HepG2 (cell line): ENCODE measurements at regions not wholly inside any gene's neighbourhood (a gene's known extent, or its start where the extent isn't known, plus 50 kb on each side); places are given as distances from the start of the nearest gene placed in this dataset.

ENCODE experiments used
- ATAC-seq: fragments of 200-7000 bp; cut with Tn5 transposase; 3 replicates; pipeline ENCODE4 v1.9.1; 2020; ENCODE audit warnings: mild to moderate bottlenecking, moderate library complexity
- BruUV-seq: library from RNA; stranded (reverse); fragments of 400-500 nt; replicated peaks from 2 replicates; lab custom pipeline; 2021; lab: Mats Ljungman, UMichigan
- CTCF ChIA-PET: fragments of 300-600 bp; formaldehyde crosslinking; extraction: SDS; loops from one replicate; lab custom pipeline; 2021; ENCODE audit warnings: low total read pairs, inconsistent platforms, low intra/inter-chr PET ratio; lab: Yijun Ruan, JAX
- POLR2A ChIA-PET: fragments of 350-600 bp; sonication (Branson Sonifier 250); formaldehyde crosslinking; loops from one replicate; lab custom pipeline; 2020; ENCODE audit warnings: antibody characterized with exemption, inconsistent platforms; lab: Yijun Ruan, JAX
- DNase-seq: peaks from one replicate; pipeline ENCODE4 v3.0.0-alpha.2; 2015; ENCODE audit warnings: low spot score
- FAIRE-seq: peaks from 3 replicates; lab custom pipeline; 2011; peaks lifted over from hg19 to GRCh38; lab: Jason Lieb, UNC
- H2AFZ ChIP-seq: one replicate; pipeline ENCODE4 v1.6.1; 2011; ENCODE audit warnings: low read length, inconsistent platforms
- H3K27ac ChIP-seq: fragments of 300-600 bp; 3 replicates; pipeline ENCODE4 v1.8.0; 2011; ENCODE audit warnings: mixed run types, mild to moderate bottlenecking, mixed read lengths, low read length, inconsistent platforms; ENCODE audit not compliant: insufficient read depth; ENCODE audit errors: extremely low read length
- H3K27me3 ChIP-seq, 2 experiments: fragments of 200-600 bp in 1 of 2; 2 replicates in 1 of 2; 3 replicates in 1 of 2; pipeline versions ENCODE4 v1.6.0 to v1.8.0; 2011; ENCODE audit warnings: low read length in 2 of 2, mild to moderate bottlenecking in 2 of 2, moderate library complexity in 2 of 2, inconsistent platforms in 1 of 2; ENCODE audit not compliant: insufficient read depth in 2 of 2, control insufficient read depth in 1 of 2
- H3K36me3 ChIP-seq, 2 experiments: fragments of 200-600 bp in 1 of 2; replicated peaks in 1 of 2; 2 replicates in 1 of 2; 3 replicates in 1 of 2; pipeline versions ENCODE4 v1.5.1 to v1.8.0; 2011; ENCODE audit warnings: low read length in 2 of 2, inconsistent platforms in 1 of 2; ENCODE audit not compliant: insufficient read depth in 2 of 2, control insufficient read depth in 1 of 2
- H3K4me1 ChIP-seq: 2 replicates; pipeline ENCODE4 v1.5.1; 2012; ENCODE audit warnings: low read length, inconsistent platforms; ENCODE audit not compliant: insufficient read depth
- H3K4me2 ChIP-seq: 2 replicates; pipeline ENCODE4 v1.6.0; 2011; ENCODE audit warnings: low read depth, low read length, inconsistent platforms
- H3K4me3 ChIP-seq, 3 experiments: fragments of 200-600 bp in 1 of 3; sonication (generic), shearing (Covaris generic) in 1 of 3; replicated peaks in 1 of 3; 2 replicates each; pipeline ENCODE4 v1.5.1; 2011 to 2016; ENCODE audit warnings: low read length in 3 of 3, inconsistent platforms in 2 of 3, low read depth in 2 of 3, mild to moderate bottlenecking in 2 of 3, control low read depth in 1 of 3, mixed read lengths in 1 of 3; ENCODE audit not compliant: insufficient read depth in 1 of 3
- H3K79me2 ChIP-seq: one replicate; pipeline ENCODE4 v1.6.1; 2011; ENCODE audit warnings: low read length, inconsistent platforms; ENCODE audit not compliant: insufficient read depth
- H3K9ac ChIP-seq: 2 replicates; pipeline ENCODE4 v1.6.0; 2011; ENCODE audit warnings: mild to moderate bottlenecking, low read depth, low read length, inconsistent platforms; ENCODE audit not compliant: insufficient read depth
- H3K9me3 ChIP-seq: 2 replicates; pipeline ENCODE4 v1.5.1; 2012; ENCODE audit warnings: mild to moderate bottlenecking, low read length
- H4K20me1 ChIP-seq: 2 replicates; pipeline ENCODE4 v1.6.0; 2011; ENCODE audit warnings: inconsistent platforms, mild to moderate bottlenecking, low read length, moderate library complexity; ENCODE audit not compliant: insufficient read depth
- ATF7-NPFF ChIP-seq: sonication (generic); formaldehyde crosslinking; IDR thresholded peaks from 2 replicates; pipeline ENCODE4 v1.8.1; 2023; ENCODE audit warnings: mild to moderate bottlenecking, low read depth, missing genetic modification reagents, moderate library complexity
- SMARCE1 ChIP-seq: fragments of 450-650 bp; IDR thresholded peaks from 2 replicates; pipeline ENCODE4 v1.6.1; 2017; ENCODE audit warnings: borderline replicate concordance
- ZNF207 ChIP-seq: fragments of 450-650 bp; IDR thresholded peaks from 2 replicates; pipeline ENCODE4 v1.6.1; 2016; ENCODE audit warnings: antibody characterized with exemption, borderline replicate concordance
- ZNF614 ChIP-seq: IDR thresholded peaks from 2 replicates; pipeline ENCODE4 v1.6.1; 2018; ENCODE audit warnings: missing biosample characterization, missing genetic modification reagents, inconsistent platforms, borderline replicate concordance
- WGBS: methylation state at CpG from one replicate; pipeline ENCODE4 v1.1.6; 2017; ENCODE audit warnings: low lambda C conversion rate; 5-methylcytosine and 5-hydroxymethylcytosine counted together
- in situ Hi-C: cut with HindIII; loops from 2 replicates; pipeline ENCODE4 v1.10.0; 2017; ENCODE audit warnings: low pct_unique_long_range_greater_than_20kb; ENCODE audit not compliant: extremely low pct_ligation_motif_present
- intact Hi-C: fragments of 100-400 bp; cut with micrococcal nuclease; formaldehyde crosslinking; loops from one replicate; pipeline ENCODE4 v1.10.0; 2022; ENCODE audit not compliant: unreplicated experiment
- TF ChIP-seq, protein P1 (sequence below): sonication (generic); formaldehyde crosslinking; IDR thresholded peaks from 2 replicates; pipeline ENCODE4 v1.9.0; 2022; ENCODE audit warnings: missing genetic modification reagents, mild to moderate bottlenecking, borderline replicate concordance
- TF ChIP-seq, protein P2 (sequence below): IDR thresholded peaks from 2 replicates; pipeline ENCODE4 v1.6.1; 2016; ENCODE audit warnings: low read depth, missing genetic modification reagents, missing compliant biosample characterization

DNA sequence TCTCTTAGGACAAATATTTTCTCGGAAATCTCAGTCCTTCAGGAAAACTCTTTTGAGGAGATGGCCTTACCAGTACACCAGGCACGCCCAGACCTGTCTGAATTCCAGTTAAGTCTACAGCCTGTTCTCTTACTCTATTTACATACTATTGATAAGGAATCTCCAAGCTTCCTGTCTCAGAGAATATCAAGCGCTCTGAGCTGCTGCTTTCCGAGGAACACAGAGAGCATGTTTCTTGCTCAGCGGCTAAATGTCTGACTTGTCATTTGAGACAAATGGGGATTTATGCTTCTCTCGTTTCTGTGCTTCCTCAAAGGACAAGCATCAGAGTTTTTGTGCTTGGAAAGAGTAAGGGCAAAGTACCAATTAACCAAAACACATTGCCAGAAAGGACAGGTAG, 112.4 kb upstream of the CCDC54 start:
- no peaks in the 10 kb centered on the region; a peak in 1 of 5 replicates for H3K27me3 ChIP-seq
- no peak overlapping the region for H2AFZ ChIP-seq
- H4K20me1 ChIP-seq = no peaks in the 10 kb centered on the region
- intact Hi-C loops (no loop called here), in situ Hi-C loops (no loop called here)
- no peak for DNase-seq
- 0 out of 2 replicates have a peak, but pooled peaks cover 7% of the 10 kb centered on the region for H3K4me1 ChIP-seq
- TF ChIP-seq, protein P1, sequence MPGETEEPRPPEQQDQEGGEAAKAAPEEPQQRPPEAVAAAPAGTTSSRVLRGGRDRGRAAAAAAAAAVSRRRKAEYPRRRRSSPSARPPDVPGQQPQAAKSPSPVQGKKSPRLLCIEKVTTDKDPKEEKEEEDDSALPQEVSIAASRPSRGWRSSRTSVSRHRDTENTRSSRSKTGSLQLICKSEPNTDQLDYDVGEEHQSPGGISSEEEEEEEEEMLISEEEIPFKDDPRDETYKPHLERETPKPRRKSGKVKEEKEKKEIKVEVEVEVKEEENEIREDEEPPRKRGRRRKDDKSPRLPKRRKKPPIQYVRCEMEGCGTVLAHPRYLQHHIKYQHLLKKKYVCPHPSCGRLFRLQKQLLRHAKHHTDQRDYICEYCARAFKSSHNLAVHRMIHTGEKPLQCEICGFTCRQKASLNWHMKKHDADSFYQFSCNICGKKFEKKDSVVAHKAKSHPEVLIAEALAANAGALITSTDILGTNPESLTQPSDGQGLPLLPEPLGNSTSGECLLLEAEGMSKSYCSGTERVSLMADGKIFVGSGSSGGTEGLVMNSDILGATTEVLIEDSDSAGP = no peak
- TF ChIP-seq ATF7-NPFF = no peak
- TF ChIP-seq ZNF614 (CRISPR knock-in tag) = no peak
- TF ChIP-seq SMARCE1 = no peak
- TF ChIP-seq, protein P2, sequence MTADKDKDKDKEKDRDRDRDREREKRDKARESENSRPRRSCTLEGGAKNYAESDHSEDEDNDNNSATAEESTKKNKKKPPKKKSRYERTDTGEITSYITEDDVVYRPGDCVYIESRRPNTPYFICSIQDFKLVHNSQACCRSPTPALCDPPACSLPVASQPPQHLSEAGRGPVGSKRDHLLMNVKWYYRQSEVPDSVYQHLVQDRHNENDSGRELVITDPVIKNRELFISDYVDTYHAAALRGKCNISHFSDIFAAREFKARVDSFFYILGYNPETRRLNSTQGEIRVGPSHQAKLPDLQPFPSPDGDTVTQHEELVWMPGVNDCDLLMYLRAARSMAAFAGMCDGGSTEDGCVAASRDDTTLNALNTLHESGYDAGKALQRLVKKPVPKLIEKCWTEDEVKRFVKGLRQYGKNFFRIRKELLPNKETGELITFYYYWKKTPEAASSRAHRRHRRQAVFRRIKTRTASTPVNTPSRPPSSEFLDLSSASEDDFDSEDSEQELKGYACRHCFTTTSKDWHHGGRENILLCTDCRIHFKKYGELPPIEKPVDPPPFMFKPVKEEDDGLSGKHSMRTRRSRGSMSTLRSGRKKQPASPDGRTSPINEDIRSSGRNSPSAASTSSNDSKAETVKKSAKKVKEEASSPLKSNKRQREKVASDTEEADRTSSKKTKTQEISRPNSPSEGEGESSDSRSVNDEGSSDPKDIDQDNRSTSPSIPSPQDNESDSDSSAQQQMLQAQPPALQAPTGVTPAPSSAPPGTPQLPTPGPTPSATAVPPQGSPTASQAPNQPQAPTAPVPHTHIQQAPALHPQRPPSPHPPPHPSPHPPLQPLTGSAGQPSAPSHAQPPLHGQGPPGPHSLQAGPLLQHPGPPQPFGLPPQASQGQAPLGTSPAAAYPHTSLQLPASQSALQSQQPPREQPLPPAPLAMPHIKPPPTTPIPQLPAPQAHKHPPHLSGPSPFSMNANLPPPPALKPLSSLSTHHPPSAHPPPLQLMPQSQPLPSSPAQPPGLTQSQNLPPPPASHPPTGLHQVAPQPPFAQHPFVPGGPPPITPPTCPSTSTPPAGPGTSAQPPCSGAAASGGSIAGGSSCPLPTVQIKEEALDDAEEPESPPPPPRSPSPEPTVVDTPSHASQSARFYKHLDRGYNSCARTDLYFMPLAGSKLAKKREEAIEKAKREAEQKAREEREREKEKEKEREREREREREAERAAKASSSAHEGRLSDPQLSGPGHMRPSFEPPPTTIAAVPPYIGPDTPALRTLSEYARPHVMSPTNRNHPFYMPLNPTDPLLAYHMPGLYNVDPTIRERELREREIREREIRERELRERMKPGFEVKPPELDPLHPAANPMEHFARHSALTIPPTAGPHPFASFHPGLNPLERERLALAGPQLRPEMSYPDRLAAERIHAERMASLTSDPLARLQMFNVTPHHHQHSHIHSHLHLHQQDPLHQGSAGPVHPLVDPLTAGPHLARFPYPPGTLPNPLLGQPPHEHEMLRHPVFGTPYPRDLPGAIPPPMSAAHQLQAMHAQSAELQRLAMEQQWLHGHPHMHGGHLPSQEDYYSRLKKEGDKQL (CRISPR knock-in tag) = no peak
- TF ChIP-seq ZNF207 = no peak
- no peak for ATAC-seq
- no peak overlapping the region for H3K4me2 ChIP-seq
- H3K36me3 ChIP-seq = no peaks in the 10 kb centered on the region
- 25% methylated on average over 6 of the region's 6 CpGs for WGBS
- ChIA-PET CTCF (no interaction called here), POLR2A (no interaction called here)
- H3K9me3 ChIP-seq = no peaks in the 10 kb centered on the region
- H3K4me3 ChIP-seq = no peak overlapping the region
- no TSS peak for BruUV-seq
- H3K9ac ChIP-seq = no peak overlapping the region
- no peak overlapping the region for H3K27ac ChIP-seq
- H3K79me2 ChIP-seq = no peaks in the 10 kb centered on the region
- FAIRE-seq = no peak
